HUDEP-2 (cell line): ENCODE measurements at regions not wholly inside any gene's neighbourhood (a gene's known extent, or its start where the extent isn't known, plus 50 kb on each side); places are given as distances from the start of the nearest gene placed in this dataset.
"Not testable (repeated sequence)": the region's sequence is repeated elsewhere in the genome, so short reads cannot be mapped to it uniquely, and the experiment has no call there.

Source experiments
- DNase-seq, 76 experiments: peaks; one replicate each; lab custom pipeline; 2025; ENCODE audit not compliant: unreplicated experiment in 76 of 76; lab: John Stamatoyannopoulos, UW

- no peak for DNase-seq
Observed at GRCh38 chr2:192696857-192697256, 502.1 kb upstream of the TMEFF2 start.

GRCh38 chr2:192687015-192687414 is 492.3 kb upstream of the TMEFF2 start:
- no peak for DNase-seq

GRCh38 chr2:192682511-192682910 is 487.8 kb upstream of the TMEFF2 start:
- DNase-seq: not testable (repeated sequence)

- DNase-seq: no peak
Observed at GRCh38 chr2:192675681-192676080, 480.9 kb upstream of the TMEFF2 start.

- DNase-seq: no peak
Observed at GRCh38 chr2:192669505-192670091, 474.9 kb upstream of the TMEFF2 start.

- DNase-seq: not testable (repeated sequence)
Observed at GRCh38 chr2:192660555-192660954, 465.8 kb upstream of the TMEFF2 start.

- DNase-seq: no peak
Observed at GRCh38 chr2:192657362-192657761, 462.6 kb upstream of the TMEFF2 start.

GRCh38 chr2:192655916-192656315 is 461.2 kb upstream of the TMEFF2 start:
- DNase-seq: no peak

- no peak for DNase-seq
Observed at GRCh38 chr2:192645811-192646598, 451.3 kb upstream of the TMEFF2 start.

- DNase-seq: peak in 2 of 76 experiments; percentile 3 to 9
Observed at GRCh38 chr2:192634557-192634956, 439.8 kb upstream of the TMEFF2 start.

GRCh38 chr2:192628017-192628416 is 433.3 kb upstream of the TMEFF2 start:
- DNase-seq: no peak

GRCh38 chr2:192615105-192615504 is 420.4 kb upstream of the TMEFF2 start:
- DNase-seq: no peak

- no peak for DNase-seq
Observed at GRCh38 chr2:192604295-192604694, 409.6 kb upstream of the TMEFF2 start.

- DNase-seq: not testable (repeated sequence)
Observed at GRCh38 chr2:192598649-192599048, 403.9 kb upstream of the TMEFF2 start.

- DNase-seq: no peak
Observed at GRCh38 chr2:192593561-192593960, 398.8 kb upstream of the TMEFF2 start.

GRCh38 chr2:192591617-192592016 is 396.9 kb upstream of the TMEFF2 start:
- DNase-seq: no peak

GRCh38 chr2:192585418-192585817 is 390.7 kb upstream of the TMEFF2 start:
- DNase-seq: no peak

- no peak for DNase-seq
Observed at GRCh38 chr2:192584976-192585375, 390.2 kb upstream of the TMEFF2 start.

- DNase-seq: no peak
Observed at GRCh38 chr2:192579965-192580700, 385.4 kb upstream of the TMEFF2 start.

- DNase-seq: no peak
Observed at GRCh38 chr2:192578780-192579179, 384.0 kb upstream of the TMEFF2 start.

- DNase-seq: no peak
Observed at GRCh38 chr2:192577706-192578105, 383.0 kb upstream of the TMEFF2 start.

- no peak for DNase-seq
Observed at GRCh38 chr2:192574552-192574951, 379.8 kb upstream of the TMEFF2 start.
